DND-41 (cell line): ENCODE measurements at regions not wholly inside any gene's neighbourhood (a gene's known extent, or its start where the extent isn't known, plus 50 kb on each side); places are given as distances from the start of the nearest gene placed in this dataset.

Source experiments
- ATAC-seq: fragments of 200-7000 bp; cut with Tn5 transposase; 3 replicates; pipeline ENCODE4 v1.9.1; 2021; ENCODE audit warnings: low read depth; ENCODE audit not compliant: insufficient read depth
- DNase-seq: peaks from one replicate; pipeline ENCODE4 v3.0.0-alpha.2; 2020
- H2AFZ ChIP-seq: 2 replicates; pipeline ENCODE4 v1.6.0; 2012; ENCODE audit warnings: low read depth, low read length
- H3K27ac ChIP-seq: 2 replicates; pipeline ENCODE4 v1.5.1; 2012; ENCODE audit warnings: low read length, inconsistent platforms
- H3K27me3 ChIP-seq: fragments of 200-600 bp; sonication (generic); 2 replicates; pipeline ENCODE4 v1.6.0; 2012; ENCODE audit warnings: low read length, mild to moderate bottlenecking, inconsistent platforms; ENCODE audit not compliant: insufficient read depth, poor library complexity
- H3K36me3 ChIP-seq: 2 replicates; pipeline ENCODE4 v1.5.1; 2012; ENCODE audit warnings: low read length, inconsistent platforms; ENCODE audit not compliant: insufficient read depth
- H3K4me1 ChIP-seq: 2 replicates; pipeline ENCODE4 v1.5.1; 2012; ENCODE audit warnings: mild to moderate bottlenecking, low read length; ENCODE audit not compliant: insufficient read depth
- H3K4me2 ChIP-seq: 2 replicates; pipeline ENCODE4 v1.6.0; 2012; ENCODE audit warnings: mild to moderate bottlenecking, moderate library complexity, low read length, inconsistent platforms; ENCODE audit not compliant: insufficient read depth
- H3K4me3 ChIP-seq, 2 experiments: fragments of 200-600 bp in 1 of 2; shearing (Covaris generic) in 1 of 2; 2 replicates each; pipeline ENCODE4 v1.5.1; 2012 to 2016; ENCODE audit warnings: inconsistent platforms in 2 of 2, low read length in 2 of 2, mild to moderate bottlenecking in 2 of 2, low read depth in 1 of 2, moderate library complexity in 1 of 2
- H3K79me2 ChIP-seq: 2 replicates; pipeline ENCODE4 v1.6.0; 2012; ENCODE audit warnings: low read length, inconsistent platforms; ENCODE audit not compliant: insufficient read depth
- H3K9ac ChIP-seq: 2 replicates; pipeline ENCODE4 v1.6.0; 2012; ENCODE audit warnings: low read depth, mild to moderate bottlenecking, inconsistent platforms, low read length, moderate library complexity
- H3K9me3 ChIP-seq: 2 replicates; pipeline ENCODE4 v1.5.1; 2012; ENCODE audit warnings: low read length, moderate library complexity, mild to moderate bottlenecking, inconsistent platforms; ENCODE audit not compliant: insufficient read depth, severe bottlenecking
- H4K20me1 ChIP-seq: 2 replicates; pipeline ENCODE4 v1.6.0; 2012; ENCODE audit warnings: low read length; ENCODE audit not compliant: insufficient read depth
- EZH2 ChIP-seq: IDR thresholded peaks from 3 replicates; pipeline ENCODE4 v1.6.1; 2012; ENCODE audit warnings: borderline replicate concordance, low read depth, mild to moderate bottlenecking, moderate library complexity, low read length, inconsistent platforms; ENCODE audit not compliant: severe bottlenecking
- TF ChIP-seq, protein P1 (sequence below): IDR thresholded peaks from 2 replicates; pipeline ENCODE4 v1.5.1; 2012; ENCODE audit warnings: borderline replicate concordance, low read length, moderate library complexity, mild to moderate bottlenecking; ENCODE audit not compliant: poor library complexity, severe bottlenecking; ENCODE audit errors: extremely low read depth

DNA sequence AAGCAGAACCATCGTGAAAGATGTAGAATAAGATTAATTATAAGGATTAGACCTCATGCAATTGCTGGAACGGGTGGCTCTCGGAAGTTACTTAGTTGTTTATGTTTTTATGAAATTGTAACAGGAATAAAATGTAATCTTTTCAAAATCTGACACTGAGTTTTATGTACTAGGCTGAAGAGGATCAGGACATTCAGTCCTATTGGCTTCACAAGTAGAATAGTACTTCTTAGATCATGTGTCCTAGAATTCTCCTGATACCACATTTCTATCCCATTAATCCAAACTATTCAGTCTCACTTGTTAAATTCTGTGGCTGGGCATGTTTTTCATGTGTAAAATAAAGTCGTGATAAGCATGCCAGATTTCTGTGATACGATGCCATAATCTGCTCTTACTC lies 423.5 kb upstream of the OR4E1 start:
- 0 out of 4 replicates have a peak overlapping the region, but pooled peaks of 1 of the 2 experiments have one; percentile 3 for H3K4me3 ChIP-seq
- TF ChIP-seq, protein P1, sequence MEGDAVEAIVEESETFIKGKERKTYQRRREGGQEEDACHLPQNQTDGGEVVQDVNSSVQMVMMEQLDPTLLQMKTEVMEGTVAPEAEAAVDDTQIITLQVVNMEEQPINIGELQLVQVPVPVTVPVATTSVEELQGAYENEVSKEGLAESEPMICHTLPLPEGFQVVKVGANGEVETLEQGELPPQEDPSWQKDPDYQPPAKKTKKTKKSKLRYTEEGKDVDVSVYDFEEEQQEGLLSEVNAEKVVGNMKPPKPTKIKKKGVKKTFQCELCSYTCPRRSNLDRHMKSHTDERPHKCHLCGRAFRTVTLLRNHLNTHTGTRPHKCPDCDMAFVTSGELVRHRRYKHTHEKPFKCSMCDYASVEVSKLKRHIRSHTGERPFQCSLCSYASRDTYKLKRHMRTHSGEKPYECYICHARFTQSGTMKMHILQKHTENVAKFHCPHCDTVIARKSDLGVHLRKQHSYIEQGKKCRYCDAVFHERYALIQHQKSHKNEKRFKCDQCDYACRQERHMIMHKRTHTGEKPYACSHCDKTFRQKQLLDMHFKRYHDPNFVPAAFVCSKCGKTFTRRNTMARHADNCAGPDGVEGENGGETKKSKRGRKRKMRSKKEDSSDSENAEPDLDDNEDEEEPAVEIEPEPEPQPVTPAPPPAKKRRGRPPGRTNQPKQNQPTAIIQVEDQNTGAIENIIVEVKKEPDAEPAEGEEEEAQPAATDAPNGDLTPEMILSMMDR = no peak
- TF ChIP-seq EZH2 = no peak
- peak overlapping the region; percentile 30 for H3K9ac ChIP-seq
- no peaks in the 10 kb centered on the region for H3K36me3 ChIP-seq
- peak overlapping the region; percentile 68; the same call in 1 of the 2 replicates for H3K4me2 ChIP-seq
- no peak for ATAC-seq
- peaks cover 10% of the 10 kb centered on the region for H3K79me2 ChIP-seq
- H3K4me1 ChIP-seq = peaks cover 78% of the 10 kb centered on the region
- H4K20me1 ChIP-seq = no peaks in the 10 kb centered on the region
- H3K27ac ChIP-seq = peak overlapping the region; percentile 72
- H3K27me3 ChIP-seq = no peaks in the 10 kb centered on the region
- no peak for DNase-seq
- no peak overlapping the region for H2AFZ ChIP-seq
- no peaks in the 10 kb centered on the region for H3K9me3 ChIP-seq

DNA sequence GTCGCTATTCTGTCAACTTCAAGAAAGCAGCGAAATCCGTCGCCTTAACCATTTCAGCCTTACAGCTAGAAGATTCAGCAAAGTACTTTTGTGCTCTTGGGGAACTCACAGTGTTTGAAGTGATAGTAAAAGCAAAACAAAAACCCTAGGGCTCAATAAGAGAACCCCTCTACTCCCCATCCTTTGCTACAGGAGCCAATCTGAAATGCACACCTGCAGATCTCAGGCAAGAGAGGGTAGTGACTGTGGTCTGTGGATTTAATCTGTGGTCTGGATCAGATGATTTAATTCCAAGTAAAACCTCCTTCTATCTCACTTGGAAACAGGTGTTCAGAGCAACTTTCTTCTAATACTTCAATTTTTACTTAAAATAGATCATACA lies 422.9 kb upstream of the OR4E1 start:
- ATAC-seq = peak; percentile 68

GRCh38 chr14:22095860-22096513 lies 422.4 kb upstream of the OR4E1 start:
- ATAC-seq (peak; percentile 76), DNase-seq (peak; percentile 83)
- H3K36me3 ChIP-seq = no peaks in the 10 kb centered on the region
- H3K9ac ChIP-seq = peak overlapping the region; percentile 63
- peaks cover 78% of the 10 kb centered on the region for H3K4me1 ChIP-seq
- H3K27ac ChIP-seq = peak overlapping the region; percentile 88
- no peak for TF ChIP-seq EZH2
- TF ChIP-seq, protein P1 = no peak
- peak overlapping the region; percentile 68 for H3K4me2 ChIP-seq
- H2AFZ ChIP-seq = no peak overlapping the region
- peaks cover 10% of the 10 kb centered on the region for H3K79me2 ChIP-seq
- H4K20me1 ChIP-seq = no peaks in the 10 kb centered on the region
- H3K27me3 ChIP-seq = no peaks in the 10 kb centered on the region
- H3K9me3 ChIP-seq = no peaks in the 10 kb centered on the region
- peak overlapping the region; percentile 42 to 64 for H3K4me3 ChIP-seq

More for the DNA sequence above, 422.9 kb upstream of the OR4E1 start:
- Histone ChIP-seq H4K20me1 (no peaks in the 10 kb centered on the region), H3K27ac (peak overlapping the region; percentile 88), H3K79me2 (peaks cover 10% of the 10 kb centered on the region), H3K36me3 (no peaks in the 10 kb centered on the region), H3K4me3 (peak overlapping the region; percentile 42 to 64), H3K4me2 (peak overlapping the region; percentile 68), H3K9me3 (no peaks in the 10 kb centered on the region), H3K27me3 (no peaks in the 10 kb centered on the region), H3K9ac (peak overlapping the region; percentile 63), H3K4me1 (peaks cover 78% of the 10 kb centered on the region), H2AFZ (no peak overlapping the region)
- TF ChIP-seq EZH2 = no peak
- TF ChIP-seq, protein P1 = no peak
- DNase-seq = peak; percentile 67

GRCh38 chr14:22089940-22090339 lies 416.3 kb upstream of the OR4E1 start:
- Histone ChIP-seq H3K4me1 (peaks cover 40% of the 10 kb centered on the region), H3K27ac (no peak overlapping the region), H3K27me3 (no peaks in the 10 kb centered on the region), H3K9me3 (no peaks in the 10 kb centered on the region), H3K9ac (no peak overlapping the region), H2AFZ (no peak overlapping the region), H3K4me3 (no peak overlapping the region), H3K36me3 (no peaks in the 10 kb centered on the region), H3K79me2 (no peaks in the 10 kb centered on the region), H4K20me1 (no peaks in the 10 kb centered on the region), H3K4me2 (no peak overlapping the region)
- no peak for DNase-seq
- no peak for ATAC-seq
- no peak for TF ChIP-seq EZH2
- TF ChIP-seq, protein P1 = no peak
